Neural cell (in vitro differentiated cells): ENCODE measurements at regions not wholly inside any gene's neighbourhood (a gene's known extent, or its start where the extent isn't known, plus 50 kb on each side); places are given as distances from the start of the nearest gene placed in this dataset.

Source experiments
- H2AFZ ChIP-seq: fragments of 200-600, 300-800 bp; sonication (generic), shearing (Covaris generic); 2 replicates; pipeline ENCODE4 v1.6.0; 2014; ENCODE audit warnings: low read depth, mild to moderate bottlenecking, antibody characterized with exemption, low read length, moderate library complexity
- H3F3A ChIP-seq: fragments of 200-600 bp; shearing (Covaris generic); 2 replicates; pipeline ENCODE4 v1.6.1; 2016; ENCODE audit warnings: mild to moderate bottlenecking, moderate library complexity, mixed read lengths, antibody characterized with exemption, low read length; ENCODE audit not compliant: insufficient read depth, poor library complexity, severe bottlenecking
- H3K27ac ChIP-seq: fragments of 200-600, 300-800 bp; sonication (generic), shearing (Covaris generic); 2 replicates; pipeline ENCODE4 v1.5.1; 2014; ENCODE audit warnings: mild to moderate bottlenecking, low read length, moderate library complexity
- H3K27me3 ChIP-seq: fragments of 300-800, 200-600 bp; sonication (generic), shearing (Covaris generic); 2 replicates; pipeline ENCODE4 v1.6.0; 2014; ENCODE audit warnings: mild to moderate bottlenecking, low read depth, low read length, moderate library complexity; ENCODE audit not compliant: insufficient read depth
- H3K36me3 ChIP-seq: fragments of 300-800, 200-600 bp; sonication (generic), shearing (Covaris generic); 2 replicates; pipeline ENCODE4 v1.5.1; 2014; ENCODE audit warnings: mild to moderate bottlenecking, antibody characterized with exemption, low read length, moderate library complexity; ENCODE audit not compliant: insufficient read depth
- H3K4me2 ChIP-seq: fragments of 300-800, 200-600 bp; sonication (generic), shearing (Covaris generic); 2 replicates; pipeline ENCODE4 v1.6.0; 2014; ENCODE audit warnings: mild to moderate bottlenecking, low read length
- H3K4me3 ChIP-seq: fragments of 300-800, 200-600 bp; sonication (generic), shearing (Covaris generic); 2 replicates; pipeline ENCODE4 v1.5.1; 2014; ENCODE audit warnings: mild to moderate bottlenecking, low read length, moderate library complexity
- H3K79me2 ChIP-seq: fragments of 200-600 bp; shearing (Covaris generic); replicated peaks from 2 replicates; pipeline ENCODE4 v1.6.0; 2014; ENCODE audit warnings: mild to moderate bottlenecking, low read length, moderate library complexity; ENCODE audit not compliant: insufficient read depth
- H3K9ac ChIP-seq: fragments of 300-800, 200-600 bp; sonication (generic), shearing (Covaris generic); 2 replicates; pipeline ENCODE4 v1.6.1; 2016; ENCODE audit warnings: mild to moderate bottlenecking, low read length, mixed read lengths
- H3K9me2 ChIP-seq: fragments of 200-600 bp; shearing (Covaris generic); 2 replicates; pipeline ENCODE4 v1.6.1; 2016; ENCODE audit warnings: mild to moderate bottlenecking, low read length, mixed read lengths; ENCODE audit not compliant: insufficient read depth
- H3K9me3 ChIP-seq: fragments of 200-600, 300-800 bp; sonication (generic), shearing (Covaris generic); 2 replicates; pipeline ENCODE4 v1.6.1; 2016; ENCODE audit warnings: mild to moderate bottlenecking, mixed run types, low read length, moderate library complexity, mixed read lengths
- H4K20me1 ChIP-seq: fragments of 200-600 bp; shearing (Covaris generic); 2 replicates; pipeline ENCODE4 v1.6.1; 2016; ENCODE audit warnings: mild to moderate bottlenecking, mixed run types; ENCODE audit not compliant: insufficient read depth
- CTCF ChIP-seq: fragments of 450-650 bp; IDR thresholded peaks from 2 replicates; pipeline ENCODE4 v1.5.1; 2014; ENCODE audit warnings: antibody characterized with exemption, mild to moderate bottlenecking, moderate library complexity; ENCODE audit not compliant: poor library complexity, severe bottlenecking
- EP300 ChIP-seq: fragments of 450-650 bp; conservative IDR thresholded peaks from 2 replicates; pipeline ENCODE4 v1.6.1; 2014; ENCODE audit warnings: antibody characterized with exemption, mild to moderate bottlenecking, moderate library complexity; ENCODE audit not compliant: poor library complexity, severe bottlenecking
- EZH2 ChIP-seq: fragments of 200-600, 300-800 bp; shearing (Covaris generic), sonication (generic); IDR thresholded peaks from 2 replicates; pipeline ENCODE4 v1.6.1; 2014; ENCODE audit warnings: antibody characterized with exemption, low read length, borderline replicate concordance, mild to moderate bottlenecking; ENCODE audit not compliant: insufficient read depth, poor library complexity, severe bottlenecking
- MXI1 ChIP-seq: fragments of 450-650 bp; conservative IDR thresholded peaks from 2 replicates; pipeline ENCODE4 v1.6.1; 2014; ENCODE audit warnings: antibody characterized with exemption, mild to moderate bottlenecking; ENCODE audit not compliant: poor library complexity, severe bottlenecking
- POLR2AphosphoS5 ChIP-seq: IDR thresholded peaks from 2 replicates; pipeline ENCODE4 v1.6.1; 2012
- RAD21 ChIP-seq: fragments of 450-650 bp; conservative IDR thresholded peaks from 2 replicates; pipeline ENCODE4 v1.6.1; 2014; ENCODE audit warnings: antibody characterized with exemption, mild to moderate bottlenecking, moderate library complexity
- REST ChIP-seq: IDR thresholded peaks from 2 replicates; pipeline ENCODE4 v1.6.1; 2012; ENCODE audit warnings: borderline replicate concordance
- SMC3 ChIP-seq: fragments of 450-650 bp; conservative IDR thresholded peaks from 2 replicates; pipeline ENCODE4 v1.6.1; 2014; ENCODE audit warnings: antibody characterized with exemption, mild to moderate bottlenecking, moderate library complexity; ENCODE audit not compliant: poor library complexity
- TAF1 ChIP-seq: IDR thresholded peaks from 2 replicates; pipeline ENCODE4 v1.6.1; 2012; ENCODE audit warnings: low read depth

GRCh38 chr9:107789001-107789700 is 299.6 kb upstream of the KLF4 start:
- Histone ChIP-seq H3K27ac (no peak overlapping the region), H3K9ac (no peak overlapping the region), H3K36me3 (no peaks in the 10 kb centered on the region), H3K9me2 (no peaks in the 10 kb centered on the region), H4K20me1 (no peaks in the 10 kb centered on the region), H3K79me2 (no peaks in the 10 kb centered on the region), H3K27me3 (no peaks in the 10 kb centered on the region), H3K4me2 (no peak overlapping the region), H3F3A (no peaks in the 10 kb centered on the region), H3K9me3 (no peaks in the 10 kb centered on the region), H2AFZ (no peak overlapping the region), H3K4me3 (no peak overlapping the region)
- no peak for TF ChIP-seq EZH2
- no peak for TF ChIP-seq REST
- no peak for TF ChIP-seq MXI1
- no peak for TF ChIP-seq EP300
- TF ChIP-seq TAF1: no peak

- no peak for TF ChIP-seq CTCF
- no peak for TF ChIP-seq SMC3
- TF ChIP-seq POLR2AphosphoS5: no peak
- no peak for TF ChIP-seq TAF1
- no peak for TF ChIP-seq MXI1
- TF ChIP-seq RAD21: no peak
- no peak for TF ChIP-seq REST
- no peak for TF ChIP-seq EZH2
- TF ChIP-seq EP300: no peak
- no peak overlapping the region for H3K4me3 ChIP-seq
- H4K20me1 ChIP-seq: no peaks in the 10 kb centered on the region
- no peaks in the 10 kb centered on the region for H3K27me3 ChIP-seq
- H3K9ac ChIP-seq: no peak overlapping the region
- no peaks in the 10 kb centered on the region for H3K9me3 ChIP-seq
- H3K4me2 ChIP-seq: no peak overlapping the region
- H3K79me2 ChIP-seq: no peaks in the 10 kb centered on the region
- H3F3A ChIP-seq: no peaks in the 10 kb centered on the region
- H3K27ac ChIP-seq: no peak overlapping the region
- no peaks in the 10 kb centered on the region for H3K9me2 ChIP-seq
- no peaks in the 10 kb centered on the region for H3K36me3 ChIP-seq
- no peak overlapping the region for H2AFZ ChIP-seq
Measured at GRCh38 chr9:107786561-107786960, 297.0 kb upstream of the KLF4 start.
